Stimulated activated naive CD8-positive, alpha-beta T cell treated with anti-CD3 and anti-CD28 coated beads, Interleukin-15, Interleukin-2, amounts not matched to agents 100 U/mL and 50 U/mL, for 24 hours (primary cell): ENCODE measurements at regions not wholly inside any gene's neighbourhood (a gene's known extent, or its start where the extent isn't known, plus 50 kb on each side); places are given as distances from the start of the nearest gene placed in this dataset.
"Not testable (repeated sequence)": the region's sequence is repeated elsewhere in the genome, so short reads cannot be mapped to it uniquely, and the experiment has no call there.

Experiments used
- ATAC-seq: fragments of 150-1000 bp; cut with Tn5 transposase; one replicate; pipeline ENCODE4 v1.10.0; 2021
- DNase-seq: peaks from one replicate; pipeline ENCODE4 v3.0.0; 2021

DNA sequence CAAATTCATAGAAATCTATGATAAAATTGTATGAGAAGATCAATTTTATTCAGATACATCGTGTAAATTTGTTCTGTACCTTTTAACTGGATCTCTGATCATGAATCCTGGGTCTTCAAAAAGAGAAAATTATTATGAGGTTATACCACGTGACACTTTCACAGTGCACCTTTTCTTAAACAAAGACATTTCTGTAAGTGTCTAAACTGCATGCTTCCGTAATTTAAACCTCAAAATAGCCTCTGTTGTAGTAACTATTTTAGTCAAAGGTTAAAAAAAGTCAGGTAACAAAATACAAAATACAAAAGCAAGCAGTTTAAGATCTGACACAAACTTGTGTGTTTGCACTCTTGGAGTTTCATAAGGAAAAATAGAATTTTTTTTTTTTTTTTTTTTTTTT lies 171.3 kb downstream of the SPIN4 start:
- not testable (repeated sequence) for DNase-seq

DNA sequence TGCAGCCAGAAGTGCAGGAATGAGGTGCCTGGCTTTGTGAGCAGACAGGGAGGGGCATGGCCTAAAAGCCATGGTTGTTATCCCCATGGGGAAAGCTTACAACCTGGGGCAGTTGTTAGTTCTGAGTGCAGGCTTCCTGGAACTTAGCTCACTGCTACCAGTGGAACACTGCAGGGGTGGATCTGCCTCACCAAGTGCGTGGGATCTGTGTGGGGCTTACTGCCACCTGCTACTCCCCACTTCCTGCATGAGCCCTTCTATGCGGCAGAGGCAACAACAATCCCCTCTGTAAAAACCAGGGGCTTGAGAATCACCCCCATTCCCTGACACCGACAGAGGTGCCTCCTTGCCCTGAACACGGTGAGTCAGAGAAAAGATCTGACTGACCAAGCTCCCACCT lies 174.6 kb downstream of the SPIN4 start:
- DNase-seq, ATAC-seq: not testable (repeated sequence)

More for the DNA sequence above, 171.3 kb downstream of the SPIN4 start:
- ATAC-seq: not testable (repeated sequence)

DNA sequence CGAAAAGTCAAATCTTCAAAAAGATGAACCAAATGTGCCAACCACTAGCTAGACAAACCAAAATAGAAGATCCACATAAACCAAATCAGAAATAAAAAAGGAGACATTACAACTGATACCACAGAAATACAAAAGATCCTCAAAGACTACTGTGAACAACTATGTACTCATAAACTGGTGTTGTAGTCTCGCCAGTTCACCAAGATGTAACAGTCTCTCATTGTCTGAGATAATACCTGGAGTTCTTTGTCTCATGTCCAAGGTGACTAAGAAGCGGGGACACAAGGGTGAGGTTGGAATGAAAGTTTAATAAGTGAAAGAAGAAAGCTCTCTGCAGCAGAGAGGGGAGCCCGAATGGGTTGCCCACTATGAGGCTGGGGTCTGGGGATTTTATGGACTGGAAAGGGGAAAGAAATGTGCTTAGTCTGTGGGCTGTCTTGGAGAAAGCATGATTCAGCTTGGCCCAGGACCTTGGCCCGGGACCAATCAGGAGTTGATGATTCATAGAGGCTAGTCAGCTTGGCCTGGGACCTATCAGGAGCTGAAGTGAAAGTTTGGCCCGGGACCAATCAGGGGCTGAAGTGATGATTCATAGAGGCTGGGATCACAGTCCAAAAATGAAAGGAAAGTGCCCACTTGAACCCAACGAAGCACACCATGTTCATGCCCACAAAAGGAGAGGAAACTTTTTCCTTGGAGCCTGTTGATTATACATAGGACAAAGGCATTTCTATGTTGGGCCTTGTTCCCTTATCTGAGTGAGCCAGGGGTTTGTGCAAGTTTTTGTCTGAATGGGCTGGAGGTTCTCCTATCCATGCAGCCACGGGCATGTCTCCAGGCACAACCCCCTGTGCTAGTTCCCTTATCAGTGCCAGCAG lies 177.1 kb downstream of the SPIN4 start:
- not testable (repeated sequence) for ATAC-seq, DNase-seq

DNA sequence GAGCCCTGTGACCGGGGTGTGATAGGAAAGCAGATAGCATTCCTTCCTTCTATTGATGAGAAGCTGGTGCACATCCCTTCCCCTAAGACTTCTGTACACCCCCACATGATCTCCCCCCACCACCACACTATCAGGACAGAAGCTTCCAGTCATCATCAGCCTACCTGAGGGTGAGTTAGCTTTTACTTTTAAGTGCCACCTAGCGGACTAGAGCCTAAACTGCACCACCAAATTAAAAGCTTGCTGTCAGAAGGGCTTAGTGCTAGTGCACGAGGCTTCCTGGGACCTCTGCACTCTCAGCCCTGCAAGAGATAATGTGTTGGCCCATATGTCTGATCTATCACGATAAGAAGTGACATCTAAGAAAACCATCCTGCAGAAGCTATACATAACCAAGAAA lies 181.7 kb downstream of the SPIN4 start:
- DNase-seq, ATAC-seq: not testable (repeated sequence)

DNA sequence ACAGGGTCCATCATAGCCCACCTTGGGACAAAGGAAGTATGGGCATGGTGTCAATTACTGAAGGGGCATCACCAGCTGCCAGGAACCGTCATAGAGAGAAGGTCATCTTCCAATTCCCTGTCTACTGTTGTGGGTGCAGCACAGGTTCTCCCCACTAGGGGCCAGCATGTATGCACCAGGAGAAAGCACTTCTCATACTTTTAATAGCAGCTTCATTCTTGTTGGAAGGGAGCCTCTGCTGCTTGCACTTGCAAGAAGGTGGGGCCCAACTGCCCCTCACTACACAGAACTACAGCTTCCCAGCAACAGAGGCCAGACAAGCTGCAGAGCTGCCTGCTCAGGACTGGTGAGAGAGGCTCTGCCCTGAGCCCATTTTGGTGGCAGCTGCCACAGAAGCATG lies 182.2 kb downstream of the SPIN4 start:
- ATAC-seq: not testable (repeated sequence)

DNA sequence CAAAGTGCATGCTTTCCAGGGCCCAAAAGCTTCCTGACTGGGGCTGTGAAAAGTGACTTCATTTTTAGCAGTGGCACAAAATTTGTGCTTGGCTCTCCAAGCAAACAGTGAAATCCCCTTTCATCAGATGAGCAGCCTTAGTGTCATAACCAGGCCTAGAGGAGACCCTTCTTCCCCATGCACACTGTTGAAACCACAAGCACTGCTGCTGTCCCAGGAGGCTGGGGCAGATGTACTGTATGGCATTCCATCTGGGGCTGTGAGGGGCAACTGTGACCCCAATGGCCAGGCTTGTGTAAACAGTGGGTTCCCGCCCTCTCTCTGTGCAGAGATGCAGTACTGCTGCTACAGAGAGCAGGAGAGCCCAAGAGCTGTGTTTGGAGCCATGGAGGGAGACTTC lies 184.1 kb downstream of the SPIN4 start:
- DNase-seq, ATAC-seq: not testable (repeated sequence)

More for the DNA sequence above, 182.2 kb downstream of the SPIN4 start:
- not testable (repeated sequence) for DNase-seq

DNA sequence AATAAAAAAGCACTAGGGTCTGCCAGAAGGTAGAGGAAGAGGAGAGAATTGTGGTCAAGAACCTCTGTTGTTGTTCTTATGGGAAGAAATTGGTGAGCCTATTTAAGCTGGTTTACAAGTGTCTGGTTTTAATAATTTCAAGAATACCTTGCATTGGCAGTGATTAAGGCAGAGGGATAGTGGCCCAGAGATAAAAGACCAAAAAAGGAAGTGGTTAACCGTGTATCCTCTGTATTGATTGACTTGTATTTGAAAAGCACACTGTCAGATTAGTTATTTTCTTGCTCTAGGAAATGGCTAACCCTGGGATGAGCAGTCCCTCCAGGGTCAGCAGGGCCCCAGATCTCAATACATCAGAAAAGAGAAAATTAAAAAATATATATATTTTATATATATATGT lies 190.1 kb downstream of the SPIN4 start:
- not testable (repeated sequence) for ATAC-seq, DNase-seq

DNA sequence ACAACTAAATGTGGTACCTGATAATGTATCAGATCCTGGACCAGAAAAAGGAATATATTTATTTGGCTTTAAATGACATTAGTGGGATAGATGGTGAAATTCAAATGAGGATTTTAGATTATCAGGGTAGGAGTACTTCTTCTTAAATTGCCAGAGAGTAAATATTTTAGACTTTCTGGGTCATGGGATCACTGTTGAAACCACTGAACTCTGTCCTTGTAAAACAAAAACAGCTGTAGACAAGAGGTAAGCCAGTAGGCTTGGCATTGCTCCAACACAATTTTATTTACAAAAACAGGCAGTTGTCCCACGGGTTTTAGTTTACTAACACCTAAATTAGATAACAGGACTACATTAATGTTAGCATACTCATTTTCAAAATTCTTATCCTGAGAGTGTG lies 190.8 kb downstream of the SPIN4 start:
- ATAC-seq, DNase-seq: not testable (repeated sequence)

DNA sequence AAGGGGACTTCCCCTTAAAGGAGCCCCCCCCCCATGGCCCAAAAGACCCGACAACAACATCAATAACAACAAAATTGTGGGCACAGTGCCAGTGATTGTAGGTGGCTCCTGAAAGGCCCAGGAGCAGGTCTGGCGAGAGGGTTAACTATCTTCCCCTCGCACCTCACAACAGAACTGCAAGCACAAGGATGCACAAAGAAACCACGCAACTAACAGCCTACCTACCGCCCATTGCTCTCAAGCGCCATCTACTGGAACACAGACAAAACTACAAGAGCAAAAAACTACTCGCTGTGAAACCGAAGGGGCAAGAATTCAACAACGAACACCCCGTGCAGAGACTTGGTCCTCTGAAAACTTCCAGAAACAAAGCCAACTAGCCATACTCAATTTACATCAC lies 205.6 kb downstream of the SPIN4 start:
- not testable (repeated sequence) for DNase-seq, ATAC-seq

DNA sequence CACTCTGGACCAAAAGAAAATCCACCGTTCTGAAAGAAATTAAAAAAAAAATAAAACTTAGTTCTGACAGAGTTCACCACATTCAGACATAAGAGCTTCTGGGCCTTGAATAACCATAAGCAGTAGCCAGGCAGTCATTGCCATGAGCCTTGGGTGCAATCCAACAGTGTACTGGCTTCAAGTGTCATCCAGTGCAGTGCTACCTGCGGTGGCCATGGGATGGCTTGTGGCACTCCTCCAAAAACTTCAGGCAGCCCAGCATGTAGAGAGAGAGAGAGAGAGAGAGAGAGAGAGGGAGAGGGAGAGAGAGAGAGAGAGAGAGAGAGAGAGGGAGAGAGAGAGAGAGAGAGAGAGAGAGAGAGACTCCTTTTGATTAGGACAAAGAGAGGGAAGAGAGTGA lies 208.5 kb downstream of the SPIN4 start:
- not testable (repeated sequence) for ATAC-seq, DNase-seq

DNA sequence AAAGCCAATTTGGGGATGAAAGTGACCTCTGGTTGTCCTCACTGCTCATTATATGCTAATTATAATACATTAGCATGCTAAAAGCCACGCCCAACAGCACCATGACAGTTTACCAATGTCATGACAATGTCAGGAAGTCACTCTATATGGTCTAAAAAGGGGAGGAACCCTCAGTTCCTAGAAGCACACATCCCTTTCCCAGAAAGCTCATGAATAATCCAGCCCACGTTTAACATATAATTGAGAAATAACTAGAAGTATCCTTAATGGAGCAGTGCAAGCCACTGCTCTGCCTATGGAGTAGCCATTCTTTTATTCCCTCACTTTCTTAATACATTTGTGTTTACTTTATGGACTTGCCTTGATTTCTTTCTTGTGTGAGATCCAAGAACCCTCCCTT lies 215.3 kb downstream of the SPIN4 start:
- ATAC-seq, DNase-seq: not testable (repeated sequence)

DNA sequence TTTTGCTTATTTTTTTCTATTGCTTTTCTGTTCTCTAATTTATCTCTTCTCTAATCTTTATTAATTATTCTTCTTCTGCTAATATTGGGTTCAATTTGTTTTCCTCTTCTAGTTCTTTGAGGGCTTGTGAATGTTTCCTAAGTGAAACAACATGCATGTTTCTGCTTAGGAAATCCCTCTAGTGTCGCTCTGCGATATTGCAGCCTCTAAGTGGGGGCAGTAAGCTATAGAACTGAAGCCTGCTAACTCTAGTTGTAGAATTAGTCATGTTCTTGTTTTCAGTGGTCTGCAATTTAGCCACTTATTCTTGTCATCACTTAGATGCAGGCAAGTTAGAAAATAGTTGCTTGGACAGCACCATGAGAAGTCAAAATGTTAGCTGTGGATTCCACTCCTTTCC lies 222.6 kb downstream of the SPIN4 start:
- DNase-seq: peak; percentile 4
- ATAC-seq: no peak

DNA sequence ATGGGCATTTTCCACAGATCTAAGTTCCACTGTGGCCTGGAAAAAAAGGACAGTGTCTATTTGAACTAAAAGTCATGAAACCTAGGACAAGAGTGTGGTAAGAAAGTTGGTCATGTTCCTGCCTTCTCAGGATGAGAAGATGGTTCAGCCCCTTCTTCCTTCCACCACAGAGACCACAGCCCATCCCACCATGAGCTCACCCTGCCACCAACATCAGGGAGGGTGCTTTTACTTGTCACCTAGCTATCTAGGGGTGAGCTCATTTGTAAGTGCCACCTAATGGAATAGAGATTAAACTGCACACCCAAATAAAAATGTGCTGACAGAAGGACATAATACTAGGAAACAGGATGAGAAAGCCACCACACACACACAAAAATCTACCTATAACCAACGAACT lies 235.9 kb downstream of the SPIN4 start:
- DNase-seq (no peak), ATAC-seq (no peak)

DNA sequence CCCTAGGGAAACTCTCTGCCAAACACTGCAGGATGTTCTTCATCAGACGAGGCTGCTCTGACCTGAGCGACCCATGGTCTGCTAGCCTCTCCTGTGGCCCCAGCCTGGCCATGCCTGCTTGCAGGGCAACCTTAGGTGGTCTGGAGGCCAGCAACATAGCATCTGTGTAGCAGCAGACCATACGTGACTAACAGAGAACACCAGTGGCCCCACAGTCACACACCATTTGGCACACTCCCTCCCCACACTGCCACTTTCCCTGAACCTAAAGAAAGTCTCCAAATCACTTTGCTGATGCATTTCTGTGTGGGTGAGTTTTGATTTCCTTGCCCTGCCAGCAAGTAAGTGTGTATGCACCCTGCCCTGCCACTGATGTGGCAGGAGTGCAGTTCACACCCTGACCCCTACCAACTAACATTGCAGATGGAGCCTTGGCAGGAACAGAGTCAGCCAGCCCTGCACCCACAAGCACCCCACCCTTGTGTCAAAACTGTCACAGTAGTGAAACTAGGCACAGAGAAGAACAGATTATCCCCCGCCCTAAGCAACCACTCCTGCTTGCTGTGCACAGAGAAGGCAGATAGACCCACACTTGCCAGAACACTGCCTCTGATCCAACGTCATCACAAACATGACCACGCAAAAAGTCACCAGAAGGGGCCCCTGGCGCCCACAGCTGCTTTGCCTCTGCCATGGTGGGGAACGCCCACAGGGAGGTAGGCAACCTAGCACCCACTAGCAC lies 249.1 kb downstream of the SPIN4 start:
- no peak for DNase-seq
- no peak for ATAC-seq

DNA sequence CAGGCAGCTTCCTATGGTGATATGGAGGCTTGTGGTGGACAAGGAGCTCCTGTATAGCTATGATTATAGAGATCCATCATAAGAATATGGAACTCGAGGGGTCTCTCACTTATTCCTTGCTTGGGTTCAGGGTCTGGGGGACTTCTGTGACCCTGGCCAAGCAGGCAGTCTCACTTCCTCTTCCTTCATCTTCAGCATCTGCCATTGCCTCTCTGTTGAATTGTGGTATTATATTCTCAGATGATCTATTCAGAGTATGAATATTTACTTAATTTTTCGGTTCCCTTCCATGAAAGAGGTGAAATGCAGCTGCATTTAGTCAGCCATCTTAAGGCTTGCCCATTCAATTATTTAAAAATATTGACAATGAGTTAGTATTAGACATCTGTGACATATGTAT lies 292.9 kb downstream of the SPIN4 start:
- no peak for DNase-seq
- ATAC-seq: no peak

DNA sequence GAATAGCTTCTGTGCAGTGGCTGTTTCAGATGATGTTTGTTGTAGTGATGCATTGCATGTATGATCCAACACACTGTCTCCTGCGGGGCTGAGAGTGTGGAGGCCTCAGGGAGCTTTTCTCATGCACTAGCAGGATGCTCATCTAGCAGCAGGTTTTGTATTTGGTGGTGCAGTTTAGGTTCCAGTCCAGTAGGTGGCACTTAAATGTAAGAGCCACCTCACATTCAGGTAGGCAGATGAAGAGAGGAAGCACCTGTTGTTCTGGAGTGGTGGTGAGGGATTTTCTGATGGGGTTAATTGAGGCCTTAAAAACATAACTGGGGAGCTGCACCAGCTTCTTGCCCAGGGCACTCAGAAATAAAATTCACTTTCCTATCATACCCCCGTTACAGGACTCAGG lies 300.9 kb downstream of the SPIN4 start:
- DNase-seq (no peak), ATAC-seq (no peak)

DNA sequence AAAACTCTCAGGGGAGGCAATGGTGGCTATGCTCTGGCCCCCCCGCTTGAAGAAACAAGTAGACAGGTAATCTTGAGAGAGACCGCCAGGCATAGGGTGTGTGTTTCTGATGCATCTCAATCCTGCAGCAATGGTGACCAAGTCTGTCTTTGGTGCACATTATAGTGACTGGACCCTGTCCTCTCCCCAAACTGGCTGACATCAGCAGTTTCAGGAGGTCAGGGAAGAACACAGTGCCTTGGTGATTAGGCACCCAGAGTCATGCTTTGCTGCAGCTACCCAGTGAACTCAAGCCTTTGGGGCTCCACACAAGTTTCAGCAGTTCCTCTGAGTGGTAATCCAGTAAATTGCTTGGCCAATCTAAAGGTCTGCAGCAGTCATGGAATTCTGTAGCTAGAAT lies 318.3 kb downstream of the SPIN4 start:
- no peak for ATAC-seq
- no peak for DNase-seq

DNA sequence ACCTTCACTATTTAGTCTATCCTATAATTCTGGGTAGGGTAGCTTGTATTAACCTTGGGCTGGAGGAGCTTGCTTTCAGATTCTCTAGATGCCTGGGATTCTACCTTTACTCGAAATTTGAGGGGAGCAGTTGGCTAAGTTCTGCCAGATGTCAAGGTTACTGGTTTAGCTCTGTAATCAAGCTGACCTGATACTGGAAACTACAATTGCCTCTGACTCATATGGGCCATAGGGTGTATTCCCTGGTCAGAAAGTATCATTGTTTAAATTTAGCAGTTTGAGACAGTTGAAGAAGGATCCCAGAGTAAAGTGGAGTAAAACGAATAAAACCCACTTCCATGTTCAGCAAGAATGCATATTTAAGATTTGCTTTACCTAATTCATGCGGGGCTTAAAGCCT lies 337.6 kb downstream of the SPIN4 start:
- no peak for ATAC-seq

DNA sequence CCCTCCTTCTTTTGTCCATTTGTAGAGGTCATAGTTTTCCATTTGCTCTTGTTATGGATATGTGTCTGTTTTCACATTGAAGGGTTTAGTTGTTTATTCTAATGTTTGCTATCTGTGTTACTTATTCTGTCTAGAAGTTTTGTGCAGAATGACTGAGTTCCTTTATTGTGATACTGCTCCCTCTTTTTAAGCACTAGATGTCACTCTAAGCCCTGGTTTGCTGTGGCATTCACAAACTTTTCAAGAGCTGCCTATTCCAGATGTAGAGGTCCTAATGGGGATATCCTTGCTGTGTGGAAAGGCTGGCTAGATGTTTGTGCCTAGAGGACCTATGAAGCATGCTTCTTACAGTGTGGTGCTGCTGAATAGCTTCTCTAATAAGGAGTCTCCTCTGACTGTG lies 338.6 kb downstream of the SPIN4 start:
- ATAC-seq: no peak
- DNase-seq: no peak

More for the DNA sequence above, 337.6 kb downstream of the SPIN4 start:
- DNase-seq: no peak

DNA sequence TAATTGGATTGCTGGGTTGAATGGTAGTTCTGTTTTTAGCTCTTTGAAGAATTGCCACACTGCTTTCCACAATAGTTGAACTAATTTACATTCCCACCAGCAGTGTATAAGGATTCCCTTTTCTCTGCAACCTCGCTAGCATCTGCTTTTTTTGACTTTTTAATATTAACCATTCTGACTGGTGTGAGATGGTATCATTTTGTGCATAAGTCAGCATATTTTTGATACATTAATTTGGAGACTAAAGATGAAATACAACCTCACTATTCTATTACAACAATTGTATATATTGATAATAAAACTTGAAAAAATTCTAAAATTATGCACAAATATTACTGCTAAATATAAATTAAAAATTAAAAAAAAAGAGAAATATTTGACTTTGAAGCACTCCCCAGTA lies 350.9 kb downstream of the SPIN4 start:
- not testable (repeated sequence) for ATAC-seq, DNase-seq
